SH-SY5Y (cell line): ENCODE measurements at regions not wholly inside any gene's neighbourhood (a gene's known extent, or its start where the extent isn't known, plus 50 kb on each side); places are given as distances from the start of the nearest gene placed in this dataset.

Experiments used
- GATA2 ChIP-seq: IDR thresholded peaks from 2 replicates; pipeline ENCODE4 v1.6.1; 2011; ENCODE audit warnings: mild to moderate bottlenecking, low read depth, low read length
- GATA3 ChIP-seq: IDR thresholded peaks from 2 replicates; pipeline ENCODE4 v1.6.1; 2011; ENCODE audit warnings: low read depth, mild to moderate bottlenecking, low read length, moderate library complexity

DNA sequence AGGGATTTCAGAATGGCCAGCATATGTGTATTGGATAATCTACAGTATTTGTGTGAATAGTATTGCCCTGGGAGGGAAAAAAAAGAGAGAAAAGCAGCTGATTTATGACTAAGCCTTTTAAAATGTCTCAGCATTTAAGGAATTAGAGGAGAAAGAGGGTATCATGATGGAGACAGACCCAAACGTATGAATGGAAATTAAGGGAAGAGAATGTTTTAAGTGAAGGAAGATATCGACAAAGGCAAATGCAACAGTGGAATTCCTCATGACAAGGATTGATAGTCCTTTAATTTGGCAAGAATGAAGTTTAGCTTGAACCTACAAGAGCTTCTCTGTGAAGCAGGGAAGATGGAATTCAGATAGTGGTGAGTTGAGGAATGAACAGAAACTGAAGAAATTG lies 367.3 kb upstream of the POU3F2 start:
- TF ChIP-seq GATA2 (no peak), GATA3 (no peak)
